CD4-positive, alpha-beta T cell treated with Interleukin-1 beta for 1 hour (primary cell): ENCODE measurements at regions not wholly inside any gene's neighbourhood (a gene's known extent, or its start where the extent isn't known, plus 50 kb on each side); places are given as distances from the start of the nearest gene placed in this dataset.
"Not testable (repeated sequence)": the region's sequence is repeated elsewhere in the genome, so short reads cannot be mapped to it uniquely, and the experiment has no call there.

Experiments
- DNase-seq, 2 donors: peaks; one replicate each; pipeline ENCODE4 v3.0.0-alpha.2; 2020 to 2022

- no peak for DNase-seq
These were observed 70.0 kb downstream of the MZT1 start for GRCh38 chr13:72657379-72657778.

- no peak for DNase-seq
These were observed 71.1 kb downstream of the MZT1 start for GRCh38 chr13:72656357-72656756.

GRCh38 chr13:72653506-72653905 lies 73.9 kb downstream of the MZT1 start:
- DNase-seq, result no peak

GRCh38 chr13:72652681-72653080 lies 74.7 kb downstream of the MZT1 start:
- DNase-seq, result no peak

- no peak for DNase-seq
These were observed 76.3 kb downstream of the MZT1 start for GRCh38 chr13:72651144-72651543.

GRCh38 chr13:72650051-72650700 lies 77.3 kb downstream of the MZT1 start:
- DNase-seq, result no peak

GRCh38 chr13:72648513-72649065 lies 78.8 kb downstream of the MZT1 start:
- no peak for DNase-seq

- no peak for DNase-seq
These were observed 80.0 kb downstream of the MZT1 start for GRCh38 chr13:72647422-72647821.

GRCh38 chr13:72645521-72645920 lies 81.9 kb downstream of the MZT1 start:
- no peak for DNase-seq

GRCh38 chr13:72643311-72643989 lies 84.0 kb downstream of the MZT1 start:
- DNase-seq, result peak; percentile 18 to 36

- no peak for DNase-seq
These were observed 88.1 kb downstream of the MZT1 start for GRCh38 chr13:72639377-72639776.

- DNase-seq, result no peak
These were observed 89.2 kb downstream of the MZT1 start for GRCh38 chr13:72638059-72638815.

- DNase-seq, result no peak
These were observed 89.9 kb downstream of the MZT1 start for GRCh38 chr13:72637561-72637960.

GRCh38 chr13:72634859-72635258 lies 92.6 kb downstream of the MZT1 start:
- no peak for DNase-seq

GRCh38 chr13:72622546-72622945 lies 104.9 kb downstream of the MZT1 start:
- no peak for DNase-seq

- DNase-seq, result no peak
These were observed 106.6 kb downstream of the MZT1 start for GRCh38 chr13:72620874-72621273.

GRCh38 chr13:72617951-72618350 lies 109.5 kb downstream of the MZT1 start:
- no peak for DNase-seq

GRCh38 chr13:72617186-72617585 lies 110.2 kb downstream of the MZT1 start:
- no peak for DNase-seq

- not testable (repeated sequence) for DNase-seq
These were observed 117.1 kb downstream of the MZT1 start for GRCh38 chr13:72610251-72610891.

GRCh38 chr13:72599178-72599743 lies 128.2 kb downstream of the MZT1 start:
- DNase-seq, result no peak

- no peak for DNase-seq
These were observed 137.2 kb downstream of the MZT1 start for GRCh38 chr13:72590091-72590740.

GRCh38 chr13:72586518-72586917 lies 140.9 kb downstream of the MZT1 start:
- DNase-seq, result no peak
